GM13977 (cell line): ENCODE measurements at regions not wholly inside any gene's neighbourhood (a gene's known extent, or its start where the extent isn't known, plus 50 kb on each side); places are given as distances from the start of the nearest gene placed in this dataset.

Experiments used
- DNase-seq: peaks from one replicate; pipeline ENCODE4 v3.0.0; 2012; ENCODE audit warnings: low spot score
- CTCF ChIP-seq: IDR thresholded peaks from 2 replicates; pipeline ENCODE4 v1.5.1; 2012; ENCODE audit warnings: mild to moderate bottlenecking, control low read depth; ENCODE audit not compliant: insufficient read depth; ENCODE audit errors: extremely low read depth, missing control alignments
- in situ Hi-C: fragments of 300-500 bp; cut with MboI; formaldehyde crosslinking; loops from one replicate; pipeline ENCODE4 v1.12.0; 2022; ENCODE audit warnings: low sequenced_read_pairs, low pct_unique_long_range_greater_than_20kb, mixed read lengths, inconsistent platforms; ENCODE audit not compliant: unreplicated experiment

- in situ Hi-C loops, result no loop called here
- no peak for DNase-seq
- no peak for TF ChIP-seq CTCF
Measured at GRCh38 chr14:39812532-39813320, 380.5 kb upstream of the FBXO33 start.

DNA sequence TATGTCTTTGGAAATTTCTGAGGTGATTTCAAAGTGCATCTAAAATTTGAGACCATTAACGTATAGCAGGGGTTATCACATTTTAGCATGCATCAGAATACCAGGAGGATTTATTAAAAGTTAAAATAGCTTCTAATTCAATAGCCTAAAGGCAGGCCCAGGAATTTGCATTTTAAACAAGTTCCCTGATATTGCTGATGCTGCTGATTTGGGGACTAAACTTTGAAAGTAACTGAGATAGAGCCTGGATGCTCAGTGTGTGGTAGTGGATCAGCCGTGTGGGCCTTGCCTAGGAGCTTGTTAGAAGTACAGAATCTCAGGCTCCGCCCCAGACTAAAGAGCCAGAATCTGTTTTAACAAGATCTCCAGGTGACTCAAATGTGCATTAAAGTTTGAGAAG is 375.0 kb upstream of the FBXO33 start:
- no peak for DNase-seq
- no peak for TF ChIP-seq CTCF
- in situ Hi-C loops, result no loop called here

GRCh38 chr14:39784461-39784860 is 352.2 kb upstream of the FBXO33 start:
- in situ Hi-C loops, result no loop called here
- no peak for TF ChIP-seq CTCF
- DNase-seq, result no peak

DNA sequence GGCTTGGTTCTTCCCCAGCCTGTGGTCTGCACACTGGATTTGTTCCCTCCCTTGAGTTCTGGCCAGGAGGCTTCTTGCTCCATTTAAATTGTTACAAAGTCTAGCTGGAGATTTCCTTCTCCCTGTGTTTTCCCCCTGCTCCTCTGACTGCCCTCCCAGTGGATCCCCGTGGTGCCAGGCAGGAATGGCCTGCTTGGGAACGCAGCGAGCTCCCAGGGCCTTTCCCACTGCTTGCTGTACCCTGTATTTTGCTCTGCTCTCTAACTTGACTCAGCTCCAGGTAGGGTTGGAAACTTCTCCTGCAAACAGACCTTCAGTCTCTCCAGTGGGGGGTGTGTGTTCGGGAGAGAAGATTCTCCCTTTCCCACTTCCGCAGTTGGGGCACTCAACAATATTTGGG is 349.2 kb upstream of the FBXO33 start:
- in situ Hi-C loops, result no loop called here
- TF ChIP-seq CTCF, result no peak
- DNase-seq, result no peak

- no peak for TF ChIP-seq CTCF
- DNase-seq, result no peak
- in situ Hi-C loops, result no loop called here
Measured at GRCh38 chr14:39773387-39774126, 341.3 kb upstream of the FBXO33 start.

- no peak for TF ChIP-seq CTCF
- in situ Hi-C loops, result no loop called here
- DNase-seq, result no peak
Measured at GRCh38 chr14:39772627-39773026, 340.4 kb upstream of the FBXO33 start.
